HG02970 (cell line): ENCODE measurements at regions not wholly inside any gene's neighbourhood (a gene's known extent, or its start where the extent isn't known, plus 50 kb on each side); places are given as distances from the start of the nearest gene placed in this dataset.
"Not testable (repeated sequence)": the region's sequence is repeated elsewhere in the genome, so short reads cannot be mapped to it uniquely, and the experiment has no call there.

Experiments
- ATAC-seq: cut with Tn5 transposase; IDR thresholded peaks from one replicate; pipeline ENCODE4 v1.9.1; 2021; ENCODE audit warnings: mild to moderate bottlenecking, moderate library complexity, moderate number of reproducible peaks; ENCODE audit not compliant: unreplicated experiment, low FRiP score

DNA sequence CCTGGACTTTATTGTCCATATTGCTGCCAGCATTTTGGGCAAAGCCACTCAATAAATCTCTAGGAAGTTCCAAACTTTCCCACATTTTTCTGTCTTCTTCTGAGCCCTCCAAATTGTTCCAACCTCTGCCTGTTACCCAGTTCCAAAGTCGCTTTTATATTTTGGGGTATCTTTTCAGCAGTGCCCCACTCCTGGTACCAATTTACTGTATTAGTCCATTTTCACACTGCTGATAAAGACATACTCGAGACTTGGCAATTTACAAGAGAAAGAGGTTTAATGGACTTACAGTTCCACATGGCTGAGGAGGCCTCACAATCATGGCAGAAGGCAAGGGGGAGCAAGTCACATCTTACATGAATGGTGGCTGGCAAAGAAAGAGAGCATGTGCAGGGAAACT is 53.4 kb downstream of the AHSP start:
- ATAC-seq, result not testable (repeated sequence)

DNA sequence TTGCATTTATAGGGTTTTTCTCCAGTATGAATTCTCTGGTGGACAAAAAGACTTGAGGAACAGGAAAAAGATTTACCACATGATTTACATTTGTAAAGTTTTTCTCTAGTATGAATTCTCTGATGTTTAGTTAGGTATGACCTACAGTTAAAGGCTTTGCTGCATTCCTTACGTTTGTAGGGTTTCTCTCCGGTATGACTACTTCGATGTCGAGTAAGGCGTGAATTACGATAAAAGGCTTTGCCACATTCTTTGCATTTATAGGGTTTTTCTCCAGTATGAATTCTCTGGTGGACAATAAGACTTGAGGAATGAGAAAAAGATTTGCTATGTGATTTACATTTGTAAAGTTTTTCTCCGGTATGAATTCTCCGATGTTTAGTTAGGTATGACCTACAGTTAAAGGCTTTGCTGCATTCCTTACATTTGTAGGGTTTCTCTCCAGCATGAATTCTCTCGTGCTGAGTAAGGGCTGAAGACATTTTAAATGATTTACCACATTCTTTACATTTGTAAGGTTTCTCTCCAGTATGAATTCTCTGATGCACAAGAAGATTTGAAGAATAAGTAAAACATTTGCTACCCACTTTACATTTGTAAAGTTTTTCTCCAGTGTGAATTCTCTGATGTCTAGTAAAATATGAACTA is 74.2 kb downstream of the AHSP start:
- not testable (repeated sequence) for ATAC-seq

DNA sequence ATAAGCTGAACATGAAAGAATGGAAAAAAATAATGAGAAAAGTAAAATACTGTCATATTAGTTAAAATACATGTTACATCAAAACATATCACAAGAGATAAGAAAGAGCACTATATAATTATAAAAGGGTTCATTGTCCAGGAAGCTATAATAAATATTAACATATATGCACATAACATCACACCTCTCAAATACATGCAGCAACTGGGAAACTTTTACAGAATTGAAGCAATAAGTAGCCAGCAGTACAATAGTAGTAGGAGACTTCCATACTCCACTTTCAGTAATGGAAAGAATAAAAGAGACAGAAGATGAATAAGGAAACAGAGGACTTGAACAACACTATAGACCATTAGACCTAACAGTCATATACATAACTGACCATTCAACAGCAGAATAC is 90.4 kb downstream of the AHSP start:
- no peak for ATAC-seq

DNA sequence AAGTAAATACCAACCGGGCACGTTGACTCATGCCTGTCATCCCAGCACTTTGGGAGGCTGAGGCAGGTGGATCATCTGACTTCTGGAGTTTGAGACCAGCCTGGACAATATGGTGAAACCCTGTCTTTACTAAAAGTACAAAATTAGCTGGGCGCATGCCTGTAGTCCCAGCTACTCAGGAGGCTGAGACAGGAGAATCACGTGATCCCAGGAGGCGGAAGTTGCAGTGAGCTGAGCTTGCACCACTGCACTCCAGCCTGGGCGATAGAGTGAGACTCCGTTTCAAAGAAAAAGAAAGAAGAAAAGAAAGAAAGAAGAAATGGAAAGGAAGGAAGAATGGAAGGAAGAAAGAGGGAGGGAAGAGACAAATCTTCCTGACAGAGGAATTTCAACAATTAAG is 108.7 kb downstream of the AHSP start:
- no peak for ATAC-seq

DNA sequence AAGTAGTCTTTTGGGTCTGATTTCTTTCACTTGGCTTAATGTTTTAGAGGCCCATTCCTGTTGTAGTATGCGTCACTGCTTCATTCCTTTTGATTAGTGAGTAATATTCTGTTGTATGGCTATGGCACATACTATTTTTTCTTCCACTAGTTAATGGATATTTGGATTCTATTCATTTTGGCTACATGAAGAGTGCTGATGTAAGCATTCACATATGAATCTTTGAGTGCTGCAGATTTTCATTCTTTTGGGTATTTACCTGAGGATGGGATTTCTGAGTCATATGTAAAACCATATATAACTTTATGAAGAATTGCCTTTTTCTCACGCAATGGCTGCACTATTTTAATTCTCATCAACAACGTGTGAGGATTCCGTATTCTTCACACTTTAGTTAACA is 113.6 kb downstream of the AHSP start:
- ATAC-seq, result no peak

DNA sequence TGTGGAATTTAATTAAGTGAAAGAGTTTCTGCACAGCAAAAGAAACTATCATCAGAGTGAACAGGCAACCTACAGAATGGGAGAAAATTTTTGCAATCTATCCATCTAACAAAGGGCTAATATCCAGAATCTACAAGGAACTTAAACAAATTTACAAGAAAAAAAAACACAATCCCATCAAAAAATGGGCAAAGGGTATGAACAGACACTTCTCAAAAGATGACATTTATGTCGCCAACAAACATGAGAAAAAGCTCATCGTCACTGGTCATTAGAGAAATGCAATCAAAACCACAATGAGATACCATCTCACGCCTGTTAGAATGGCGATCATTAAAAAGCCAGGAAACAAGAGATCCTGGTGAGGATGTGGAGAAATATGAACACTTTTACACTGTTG is 128.0 kb downstream of the AHSP start:
- not testable (repeated sequence) for ATAC-seq

DNA sequence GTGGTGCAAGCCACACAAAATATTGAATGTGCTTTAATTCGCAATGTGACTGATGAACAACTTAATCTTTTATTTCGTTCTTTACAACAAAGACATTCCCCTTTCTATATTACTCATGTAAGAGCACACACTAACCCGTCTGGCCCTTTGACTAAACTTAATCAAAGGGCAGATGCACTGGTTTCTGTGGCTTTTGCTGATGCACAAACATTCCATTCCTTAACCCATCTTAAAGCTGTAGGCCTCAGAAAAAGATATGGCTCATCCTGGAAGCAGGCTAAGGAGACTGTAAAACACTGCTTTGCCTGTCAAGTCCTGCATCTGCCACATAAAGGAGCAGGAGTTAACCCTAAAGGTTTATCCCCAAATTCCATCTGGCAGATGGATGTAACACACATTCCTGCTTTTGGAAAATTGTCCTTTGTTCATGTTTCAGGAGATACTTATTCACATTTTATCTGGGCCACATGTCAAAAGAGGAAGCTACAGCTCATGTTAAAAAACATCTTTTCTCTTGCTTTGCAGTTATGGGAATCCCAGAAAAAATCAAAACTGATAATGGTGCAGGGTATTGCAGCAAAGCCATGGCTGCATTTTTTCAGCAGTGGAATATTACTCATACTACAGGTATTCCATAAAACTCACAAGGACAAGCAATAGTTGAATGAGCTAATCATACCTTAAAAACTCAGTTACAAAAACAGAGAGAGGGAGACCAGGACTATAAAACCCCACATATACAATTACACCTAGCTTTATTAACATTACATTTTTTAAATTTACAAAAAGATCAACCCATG is 137.2 kb downstream of the AHSP start:
- no peak for ATAC-seq

DNA sequence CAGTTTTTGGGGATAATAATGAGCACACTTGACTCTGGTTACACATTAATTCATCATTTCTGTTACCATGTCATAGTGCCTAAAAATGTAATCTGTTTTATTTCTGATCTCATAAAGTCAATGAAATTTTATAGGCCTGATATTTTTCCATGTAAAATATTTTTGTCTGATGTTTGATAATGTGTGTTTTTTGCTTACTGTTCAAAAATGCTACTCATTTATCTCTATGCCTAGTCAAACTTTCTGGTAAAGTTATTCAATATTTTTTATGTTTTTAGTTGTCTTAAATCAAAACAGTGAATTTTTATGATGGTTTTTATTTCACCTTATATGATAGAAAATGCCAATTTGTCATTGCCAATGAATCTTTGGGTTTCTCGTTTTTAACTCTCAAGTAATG is 147.0 kb downstream of the AHSP start:
- no peak for ATAC-seq

DNA sequence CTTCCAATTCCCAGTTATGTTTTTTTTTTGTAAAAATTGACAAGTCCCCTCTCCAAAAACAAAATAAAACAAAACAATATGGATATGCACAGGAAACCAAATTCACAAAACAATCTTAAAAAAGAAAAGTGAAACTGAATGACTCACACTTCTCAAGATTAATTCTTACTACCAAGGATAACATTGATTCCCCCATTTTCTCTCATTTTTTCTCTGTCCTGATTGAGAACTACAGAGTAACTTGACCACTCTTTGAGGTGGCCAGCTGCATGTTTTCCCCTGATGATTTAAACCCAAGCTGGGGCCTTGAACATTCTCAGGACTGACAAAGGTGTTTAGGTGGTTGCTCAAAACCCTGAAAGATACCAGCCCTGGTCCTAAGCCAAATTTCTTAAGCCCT is 149.0 kb downstream of the AHSP start:
- ATAC-seq, result no peak

DNA sequence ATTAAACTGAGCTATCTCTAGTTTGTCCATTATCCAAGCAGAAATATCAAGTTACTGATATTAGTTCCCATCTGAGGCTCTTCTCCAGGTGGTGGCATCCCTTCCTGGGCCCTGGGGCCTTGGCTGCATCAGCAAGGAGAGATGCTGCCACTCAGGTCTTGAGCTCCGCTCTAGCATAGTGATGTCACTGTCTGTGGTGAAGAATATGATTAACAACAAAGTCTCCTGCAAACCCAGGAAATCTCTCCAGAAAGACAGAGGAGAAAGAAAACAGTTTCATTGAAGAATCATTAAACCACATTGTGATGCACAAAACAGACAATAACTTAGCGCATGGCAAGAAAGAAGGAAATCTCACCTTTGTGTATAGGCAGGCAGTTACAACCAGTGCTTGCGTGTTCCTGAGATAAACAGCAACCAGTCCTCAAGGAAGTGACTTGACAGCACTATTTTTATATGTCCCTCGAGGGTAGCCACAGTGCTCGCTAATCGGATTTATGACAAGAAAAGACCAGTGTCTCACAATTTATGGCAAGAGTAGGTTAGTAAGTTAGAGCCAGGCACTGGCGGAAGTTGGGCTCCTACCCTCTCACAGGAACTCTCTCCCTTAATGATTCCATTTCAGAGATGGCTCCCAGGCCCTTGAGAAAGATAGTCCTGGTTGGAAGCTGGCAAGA is 151.1 kb downstream of the AHSP start:
- ATAC-seq, result no peak

DNA sequence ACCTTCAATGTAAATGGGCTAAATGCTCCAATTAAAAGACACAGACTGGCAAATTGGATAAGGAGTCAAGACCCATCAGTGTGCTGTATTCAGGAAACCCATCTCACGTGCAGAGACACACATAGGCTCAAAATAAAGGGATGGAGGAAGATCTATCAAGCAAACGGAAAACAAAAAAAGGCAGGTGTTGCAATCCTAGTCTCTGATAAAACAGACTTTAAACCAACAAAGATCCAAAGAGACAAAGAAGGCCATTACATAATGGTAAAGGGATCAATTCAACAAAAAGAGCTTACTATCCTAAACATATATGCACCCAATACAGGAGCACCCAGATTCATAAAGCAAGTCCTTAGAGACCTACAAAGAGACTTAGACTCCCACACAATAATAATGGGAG is 161.6 kb downstream of the AHSP start:
- ATAC-seq, result not testable (repeated sequence)

DNA sequence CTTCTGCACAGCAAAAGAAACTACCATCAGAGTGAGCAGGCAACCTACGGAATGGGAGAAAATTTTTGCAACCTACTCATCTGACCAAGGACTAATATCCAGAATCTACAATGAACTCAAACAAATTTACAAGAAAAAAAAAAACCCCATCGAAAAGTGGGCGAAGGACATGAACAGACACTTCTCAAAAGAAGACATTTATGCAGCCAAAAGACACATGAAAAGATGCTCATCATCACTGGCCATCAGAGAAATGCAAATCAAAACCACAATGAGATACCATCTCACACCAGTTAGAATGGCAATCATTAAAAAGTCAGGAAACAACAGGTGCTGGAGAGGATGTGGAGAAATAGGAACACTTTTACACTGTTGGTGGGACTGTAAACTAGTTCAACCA is 164.6 kb downstream of the AHSP start:
- ATAC-seq, result not testable (repeated sequence)

DNA sequence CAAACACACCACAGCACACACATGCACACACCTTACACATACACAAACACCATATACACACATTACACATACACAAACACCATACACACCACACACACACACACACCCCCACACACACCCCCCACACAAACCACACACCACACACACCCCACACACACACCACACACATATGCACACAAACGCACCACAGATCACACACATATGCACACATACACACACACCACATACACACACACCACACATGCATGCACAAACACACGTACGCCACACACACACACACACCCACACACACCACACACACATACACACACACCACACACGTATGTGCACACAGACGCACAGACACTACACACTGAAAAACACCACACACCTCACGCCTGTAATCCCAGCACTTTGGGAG is 166.0 kb downstream of the AHSP start:
- ATAC-seq, result no peak

DNA sequence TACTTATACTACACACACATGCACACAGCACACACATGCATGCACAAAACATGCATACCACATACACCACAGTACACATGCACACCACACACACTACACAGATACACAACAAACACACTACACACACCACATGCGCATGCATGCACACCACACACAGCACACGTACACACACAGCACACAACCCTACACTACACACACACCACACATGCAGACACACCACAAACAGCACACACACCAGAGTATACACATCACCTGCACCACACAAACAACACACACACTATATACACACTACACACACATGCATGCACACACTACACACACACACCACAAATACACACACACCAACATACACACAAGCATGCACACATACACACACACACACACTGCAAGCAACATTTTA is 166.8 kb downstream of the AHSP start:
- no peak for ATAC-seq

DNA sequence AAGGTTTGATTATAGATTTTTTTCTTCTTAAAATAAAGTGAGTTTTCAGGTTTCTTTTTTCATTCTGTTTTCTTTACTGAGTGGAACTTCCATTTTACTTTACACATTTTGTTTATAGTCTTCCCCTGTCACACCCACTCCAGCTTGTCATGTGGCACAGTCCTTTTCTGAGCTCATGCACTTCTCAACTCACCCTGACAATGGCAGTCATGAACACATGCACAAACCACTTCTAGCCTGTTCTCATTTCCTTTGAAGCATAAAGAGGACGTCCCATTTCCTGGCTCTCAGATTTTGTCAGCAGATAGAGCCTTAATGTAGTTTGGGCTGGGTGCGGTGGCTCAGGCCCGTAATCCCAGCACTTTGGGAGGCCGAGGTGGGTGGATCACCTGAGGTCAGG is 168.0 kb downstream of the AHSP start:
- no peak for ATAC-seq

DNA sequence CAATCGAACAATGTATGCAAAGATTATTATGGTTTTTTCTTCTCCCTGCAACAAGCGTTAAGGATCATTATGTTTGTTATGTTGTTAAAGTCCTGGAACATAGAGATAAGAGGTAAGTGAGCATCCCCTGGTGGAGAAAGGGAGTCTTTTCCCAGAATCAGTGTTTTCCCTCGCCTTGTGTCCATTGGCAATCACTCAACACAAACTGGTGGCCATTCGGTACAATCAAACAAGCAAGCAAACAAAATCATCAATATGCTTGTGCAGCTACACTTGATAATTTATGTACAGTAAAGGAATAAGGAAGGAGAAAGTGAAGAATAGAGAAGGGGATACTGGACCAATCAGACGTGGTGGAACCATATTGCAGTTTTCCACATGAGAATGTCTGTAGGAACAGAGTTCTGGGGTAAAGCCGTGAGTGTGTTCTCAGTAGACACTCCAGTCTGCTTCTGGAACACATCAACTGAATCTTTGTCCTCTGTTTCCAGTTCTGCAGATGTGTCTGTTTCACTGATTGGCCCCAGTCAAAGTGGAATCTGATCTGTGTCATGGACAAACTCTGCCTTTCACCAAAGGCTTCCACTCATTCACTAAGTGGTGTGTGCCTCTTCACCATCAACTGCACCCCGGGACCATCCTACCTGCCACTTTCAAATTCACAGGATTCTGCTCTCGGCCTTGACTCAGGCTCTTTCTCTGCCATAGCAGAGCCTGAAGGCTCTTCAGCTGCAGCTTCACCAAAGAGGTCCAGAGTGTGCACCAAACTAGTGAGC is 169.5 kb downstream of the AHSP start:
- ATAC-seq, result no peak

DNA sequence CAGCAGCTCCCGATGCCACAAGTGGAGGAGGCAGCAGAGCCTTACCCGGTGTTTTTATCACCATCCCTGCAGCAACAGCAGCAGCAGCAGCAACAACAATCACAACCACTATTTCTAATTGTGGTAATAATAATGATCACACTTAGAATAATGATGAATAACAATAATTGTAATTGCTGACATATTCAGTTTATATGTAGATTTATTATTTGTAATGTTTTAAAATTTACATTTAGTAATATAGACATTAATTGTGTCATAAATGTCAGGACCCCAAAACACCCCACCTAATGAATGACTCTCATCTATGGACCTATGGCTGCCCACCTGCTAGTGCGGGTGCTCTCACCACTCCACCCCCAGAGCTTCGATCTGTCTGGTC is 170.0 kb downstream of the AHSP start:
- ATAC-seq, result no peak

DNA sequence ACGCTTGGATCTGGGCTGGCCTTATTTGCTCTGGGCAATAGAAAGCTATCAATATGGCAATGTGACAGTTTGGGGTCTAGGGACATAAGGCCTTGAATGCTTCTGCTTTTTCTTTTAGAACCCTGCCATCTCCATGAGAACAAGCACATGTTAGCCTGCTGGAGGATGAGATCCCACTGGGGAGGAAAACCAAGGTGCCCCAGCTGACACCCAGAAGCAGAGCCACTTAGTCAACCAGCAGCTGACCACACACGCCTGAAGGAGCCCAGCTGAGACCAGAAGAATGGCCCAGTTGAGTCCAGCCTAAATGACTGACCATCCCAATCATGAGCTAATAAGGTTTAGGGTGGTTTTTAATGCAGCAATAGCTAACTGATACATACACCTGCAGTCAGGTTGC is 171.2 kb downstream of the AHSP start:
- no peak for ATAC-seq

DNA sequence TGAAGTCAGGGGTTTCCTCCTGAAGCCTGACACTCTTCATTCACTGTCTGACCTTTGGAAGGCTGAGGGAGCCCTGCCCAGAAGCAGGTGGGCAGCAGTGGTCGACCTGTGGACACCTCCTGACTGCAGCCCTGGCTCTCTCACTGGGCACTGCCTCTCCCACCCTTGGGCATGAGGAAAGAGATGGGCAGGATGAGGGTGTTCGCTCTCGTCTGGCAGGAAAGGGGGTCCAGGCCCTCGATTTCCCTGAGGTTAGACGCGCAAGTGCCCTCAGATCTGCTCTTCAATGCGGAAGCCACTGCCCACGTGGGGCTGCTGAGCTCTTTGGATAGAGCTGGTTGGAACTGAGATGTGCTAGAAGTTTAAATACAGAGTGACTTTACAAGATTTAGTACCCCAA is 171.9 kb downstream of the AHSP start:
- ATAC-seq, result no peak

DNA sequence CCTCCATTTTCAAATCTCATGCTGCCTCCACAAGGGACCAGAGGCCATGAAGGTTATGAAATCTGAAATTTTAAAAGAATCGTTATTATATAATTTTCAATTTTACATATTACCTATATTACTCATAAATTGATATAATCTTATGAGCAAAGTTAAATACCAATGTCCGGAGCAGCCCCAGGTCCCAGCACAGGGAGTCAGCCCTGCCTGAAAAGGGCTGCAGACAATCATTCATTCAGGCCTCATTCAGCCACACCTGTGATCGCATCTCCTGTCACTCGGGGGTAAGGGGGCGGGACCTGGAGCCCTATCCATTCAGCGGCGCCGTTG is 172.5 kb downstream of the AHSP start:
- ATAC-seq, result no peak
